Ovary (tissue), 3 donors: ENCODE measurements at regions not wholly inside any gene's neighbourhood (a gene's known extent, or its start where the extent isn't known, plus 50 kb on each side); places are given as distances from the start of the nearest gene placed in this dataset.

ENCODE experiments used
- POLR2A ChIP-seq: fragments of 450-650 bp; IDR thresholded peaks from one replicate; pipeline ENCODE4 v1.6.1; 2017; ENCODE audit warnings: antibody characterized with exemption, mild to moderate bottlenecking, moderate library complexity
- TF ChIP-seq, protein P1 (sequence below), 3 donors: fragments of 450-650 bp in 2 of 3; fragments of 200-600 bp in 1 of 3; IDR thresholded peaks; one replicate each; pipeline versions ENCODE4 v1.5.1 to v1.8.0; 2016 to 2022; ENCODE audit warnings: antibody characterized with exemption in 3 of 3, mild to moderate bottlenecking in 1 of 3
- donor health status: DM: no; HTN: no; CAD: no.

GRCh38 chr13:32894589-32895001 lies 121.6 kb upstream of the KL start:
- TF ChIP-seq, protein P1, sequence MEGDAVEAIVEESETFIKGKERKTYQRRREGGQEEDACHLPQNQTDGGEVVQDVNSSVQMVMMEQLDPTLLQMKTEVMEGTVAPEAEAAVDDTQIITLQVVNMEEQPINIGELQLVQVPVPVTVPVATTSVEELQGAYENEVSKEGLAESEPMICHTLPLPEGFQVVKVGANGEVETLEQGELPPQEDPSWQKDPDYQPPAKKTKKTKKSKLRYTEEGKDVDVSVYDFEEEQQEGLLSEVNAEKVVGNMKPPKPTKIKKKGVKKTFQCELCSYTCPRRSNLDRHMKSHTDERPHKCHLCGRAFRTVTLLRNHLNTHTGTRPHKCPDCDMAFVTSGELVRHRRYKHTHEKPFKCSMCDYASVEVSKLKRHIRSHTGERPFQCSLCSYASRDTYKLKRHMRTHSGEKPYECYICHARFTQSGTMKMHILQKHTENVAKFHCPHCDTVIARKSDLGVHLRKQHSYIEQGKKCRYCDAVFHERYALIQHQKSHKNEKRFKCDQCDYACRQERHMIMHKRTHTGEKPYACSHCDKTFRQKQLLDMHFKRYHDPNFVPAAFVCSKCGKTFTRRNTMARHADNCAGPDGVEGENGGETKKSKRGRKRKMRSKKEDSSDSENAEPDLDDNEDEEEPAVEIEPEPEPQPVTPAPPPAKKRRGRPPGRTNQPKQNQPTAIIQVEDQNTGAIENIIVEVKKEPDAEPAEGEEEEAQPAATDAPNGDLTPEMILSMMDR (IDR thresholded peaks at IDR 0.05): no peak
- TF ChIP-seq POLR2A: no peak
